ENCODE measurements at regions not wholly inside any gene's neighbourhood (a gene's known extent, or its start where the extent isn't known, plus 50 kb on each side); places are given as distances from the start of the nearest gene placed in this dataset.

GRCh38 chr5:125100342-125100741, 353.9 kb upstream of the ZNF608 start:
- 94 to 97% methylated on average over 1 of the region's 1 CpG for WGBS, 2 donors
- Histone ChIP-seq H3K4me3 (no peak overlapping the region), H3K27me3 (no peaks in the 10 kb centered on the region), H3K4me1 (no peaks in the 10 kb centered on the region), H3K9me3 (peaks cover 0 to 7% (median 5%) of the 10 kb centered on the region in 4 donors), H3K27ac (no peak overlapping the region), H3K36me3 (no peaks in the 10 kb centered on the region)
- intact Hi-C loops (cut with DNase I) = no loop called here
- no peak for TF ChIP-seq POLR2A (IDR thresholded peaks at IDR 0.05)
- TF ChIP-seq POLR2AphosphoS5 (IDR thresholded peaks at IDR 0.05) = no peak
- TF ChIP-seq CTCF (IDR thresholded peaks at IDR 0.05) = no peak
- no peak for TF ChIP-seq EP300 (IDR thresholded peaks at IDR 0.05)
- no peak for DNase-seq

GRCh38 chr5:125100951-125101350, 354.5 kb upstream of the ZNF608 start:
- DNase-seq = no peak
- H3K27ac ChIP-seq = no peak overlapping the region
- peaks cover 0 to 6% (median 4%) of the 10 kb centered on the region in 4 donors for H3K9me3 ChIP-seq
- WGBS, 2 donors = 60 to 78% methylated on average over 4 of the region's 4 CpGs
- intact Hi-C loops (cut with DNase I) = no loop called here
- no peak overlapping the region for H3K4me3 ChIP-seq
- no peaks in the 10 kb centered on the region for H3K27me3 ChIP-seq
- no peaks in the 10 kb centered on the region for H3K4me1 ChIP-seq
- TF ChIP-seq POLR2A (IDR thresholded peaks at IDR 0.05) = no peak
- no peak for TF ChIP-seq CTCF (IDR thresholded peaks at IDR 0.05)
- TF ChIP-seq EP300 (IDR thresholded peaks at IDR 0.05) = no peak
- no peak for TF ChIP-seq POLR2AphosphoS5 (IDR thresholded peaks at IDR 0.05)
- no peaks in the 10 kb centered on the region for H3K36me3 ChIP-seq

GRCh38 chr5:125103459-125103858, 357.0 kb upstream of the ZNF608 start:
- no peak for TF ChIP-seq CTCF (IDR thresholded peaks at IDR 0.05)
- no peak for TF ChIP-seq POLR2AphosphoS5 (IDR thresholded peaks at IDR 0.05)
- TF ChIP-seq POLR2A (IDR thresholded peaks at IDR 0.05) = no peak
- no peak for TF ChIP-seq EP300 (IDR thresholded peaks at IDR 0.05)
- H3K27ac ChIP-seq = no peak overlapping the region
- no peaks in the 10 kb centered on the region for H3K9me3 ChIP-seq
- no peaks in the 10 kb centered on the region for H3K4me1 ChIP-seq
- no peaks in the 10 kb centered on the region for H3K27me3 ChIP-seq
- no peak for DNase-seq
- intact Hi-C loops (cut with DNase I) = no loop called here
- H3K4me3 ChIP-seq = no peak overlapping the region
- H3K36me3 ChIP-seq = no peaks in the 10 kb centered on the region
- 81 to 87% methylated on average over 1 of the region's 1 CpG for WGBS, 2 donors

GRCh38 chr5:125106271-125106670, 359.8 kb upstream of the ZNF608 start:
- H3K4me1 ChIP-seq = no peaks in the 10 kb centered on the region
- TF ChIP-seq POLR2AphosphoS5 (IDR thresholded peaks at IDR 0.05) (no peak), CTCF (IDR thresholded peaks at IDR 0.05) (no peak), POLR2A (IDR thresholded peaks at IDR 0.05) (no peak), EP300 (IDR thresholded peaks at IDR 0.05) (no peak)
- H3K4me3 ChIP-seq = no peak overlapping the region
- no peak overlapping the region for H3K27ac ChIP-seq
- H3K27me3 ChIP-seq = no peaks in the 10 kb centered on the region
- no peaks in the 10 kb centered on the region for H3K36me3 ChIP-seq
- WGBS, 2 donors = 87 to 89% methylated on average over 1 of the region's 1 CpG
- no peaks in the 10 kb centered on the region for H3K9me3 ChIP-seq
- DNase-seq = no peak
- intact Hi-C loops (cut with DNase I) = no loop called here

GRCh38 chr5:125106881-125107280, 360.4 kb upstream of the ZNF608 start:
- H3K27ac ChIP-seq = no peak overlapping the region
- H3K27me3 ChIP-seq = no peaks in the 10 kb centered on the region
- H3K9me3 ChIP-seq = no peaks in the 10 kb centered on the region
- intact Hi-C loops (cut with DNase I) = no loop called here
- no peak for TF ChIP-seq EP300 (IDR thresholded peaks at IDR 0.05)
- H3K36me3 ChIP-seq = no peaks in the 10 kb centered on the region
- no peaks in the 10 kb centered on the region for H3K4me1 ChIP-seq
- no peak overlapping the region for H3K4me3 ChIP-seq
- no peak for DNase-seq

Data from sigmoid colon (tissue), 6 donors.